Ishikawa (cell line): ENCODE measurements at regions not wholly inside any gene's neighbourhood (a gene's known extent, or its start where the extent isn't known, plus 50 kb on each side); places are given as distances from the start of the nearest gene placed in this dataset.
A peak's percentile ranks its signal among the peaks of the same experiment; 100 is the strongest.

ENCODE experiments used
- CEBPB ChIP-seq: IDR thresholded peaks from 2 replicates; pipeline ENCODE4 v1.6.1; 2012
- CREB1 ChIP-seq: IDR thresholded peaks from 2 replicates; pipeline ENCODE4 v1.6.1; 2012; ENCODE audit warnings: low read depth
- EGR1 ChIP-seq: IDR thresholded peaks from 2 replicates; pipeline ENCODE4 v1.6.1; 2012
- EP300 ChIP-seq: IDR thresholded peaks from 2 replicates; pipeline ENCODE4 v1.6.1; 2012; ENCODE audit warnings: borderline replicate concordance
- FOXM1 ChIP-seq: IDR thresholded peaks from 2 replicates; pipeline ENCODE4 v1.6.1; 2012; ENCODE audit warnings: low read depth, borderline replicate concordance
- NFIC ChIP-seq: IDR thresholded peaks from 2 replicates; pipeline ENCODE4 v1.6.1; 2012
- RAD21 ChIP-seq: IDR thresholded peaks from 2 replicates; pipeline ENCODE4 v1.6.1; 2012; ENCODE audit warnings: low read depth
- TAF1 ChIP-seq: IDR thresholded peaks from 2 replicates; pipeline ENCODE4 v1.6.1; 2012; ENCODE audit warnings: low read depth, mild to moderate bottlenecking
- TCF12 ChIP-seq: IDR thresholded peaks from 2 replicates; pipeline ENCODE4 v1.6.1; 2012; ENCODE audit warnings: low read depth
- TEAD4 ChIP-seq: IDR thresholded peaks from 2 replicates; pipeline ENCODE4 v1.6.1; 2012
- ZBTB7A ChIP-seq: IDR thresholded peaks from 2 replicates; pipeline ENCODE4 v1.6.1; 2012; ENCODE audit warnings: low read depth
- TF ChIP-seq, protein P1 (sequence below): IDR thresholded peaks from 2 replicates; pipeline ENCODE4 v1.6.1; 2012
- TF ChIP-seq, protein P2 (sequence below): IDR thresholded peaks from 2 replicates; pipeline ENCODE4 v1.6.1; 2012; ENCODE audit warnings: low read depth, mild to moderate bottlenecking
- TF ChIP-seq, protein P3 (sequence below): IDR thresholded peaks from 2 replicates; pipeline ENCODE4 v1.6.1; 2012

DNA sequence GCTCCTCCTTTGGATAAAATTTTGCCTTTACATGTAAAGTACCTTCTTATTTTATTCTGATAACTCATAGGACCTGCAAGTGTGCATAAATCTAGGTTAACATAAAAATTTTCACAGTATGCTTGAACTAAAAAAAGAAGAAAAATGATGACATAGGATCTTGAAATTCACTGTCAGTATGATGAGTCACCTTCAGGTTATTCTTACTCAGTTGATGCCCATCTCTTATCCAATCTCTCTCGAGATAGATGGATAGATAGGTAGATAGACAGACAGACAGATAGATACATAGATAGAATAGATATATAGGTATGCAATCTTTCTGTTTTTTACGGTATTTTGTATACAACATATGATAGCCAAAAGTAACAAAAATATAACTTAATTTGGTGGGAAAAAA is 485.5 kb downstream of the NAF1 start:
- TF ChIP-seq TCF12: no peak
- TF ChIP-seq, protein P1, sequence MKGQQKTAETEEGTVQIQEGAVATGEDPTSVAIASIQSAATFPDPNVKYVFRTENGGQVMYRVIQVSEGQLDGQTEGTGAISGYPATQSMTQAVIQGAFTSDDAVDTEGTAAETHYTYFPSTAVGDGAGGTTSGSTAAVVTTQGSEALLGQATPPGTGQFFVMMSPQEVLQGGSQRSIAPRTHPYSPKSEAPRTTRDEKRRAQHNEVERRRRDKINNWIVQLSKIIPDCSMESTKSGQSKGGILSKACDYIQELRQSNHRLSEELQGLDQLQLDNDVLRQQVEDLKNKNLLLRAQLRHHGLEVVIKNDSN: no peak
- TF ChIP-seq RAD21: no peak
- TF ChIP-seq FOXM1: no peak
- no peak for TF ChIP-seq EGR1
- TF ChIP-seq ZBTB7A: no peak
- TF ChIP-seq EP300: no peak
- TF ChIP-seq TEAD4: no peak
- TF ChIP-seq, protein P2, sequence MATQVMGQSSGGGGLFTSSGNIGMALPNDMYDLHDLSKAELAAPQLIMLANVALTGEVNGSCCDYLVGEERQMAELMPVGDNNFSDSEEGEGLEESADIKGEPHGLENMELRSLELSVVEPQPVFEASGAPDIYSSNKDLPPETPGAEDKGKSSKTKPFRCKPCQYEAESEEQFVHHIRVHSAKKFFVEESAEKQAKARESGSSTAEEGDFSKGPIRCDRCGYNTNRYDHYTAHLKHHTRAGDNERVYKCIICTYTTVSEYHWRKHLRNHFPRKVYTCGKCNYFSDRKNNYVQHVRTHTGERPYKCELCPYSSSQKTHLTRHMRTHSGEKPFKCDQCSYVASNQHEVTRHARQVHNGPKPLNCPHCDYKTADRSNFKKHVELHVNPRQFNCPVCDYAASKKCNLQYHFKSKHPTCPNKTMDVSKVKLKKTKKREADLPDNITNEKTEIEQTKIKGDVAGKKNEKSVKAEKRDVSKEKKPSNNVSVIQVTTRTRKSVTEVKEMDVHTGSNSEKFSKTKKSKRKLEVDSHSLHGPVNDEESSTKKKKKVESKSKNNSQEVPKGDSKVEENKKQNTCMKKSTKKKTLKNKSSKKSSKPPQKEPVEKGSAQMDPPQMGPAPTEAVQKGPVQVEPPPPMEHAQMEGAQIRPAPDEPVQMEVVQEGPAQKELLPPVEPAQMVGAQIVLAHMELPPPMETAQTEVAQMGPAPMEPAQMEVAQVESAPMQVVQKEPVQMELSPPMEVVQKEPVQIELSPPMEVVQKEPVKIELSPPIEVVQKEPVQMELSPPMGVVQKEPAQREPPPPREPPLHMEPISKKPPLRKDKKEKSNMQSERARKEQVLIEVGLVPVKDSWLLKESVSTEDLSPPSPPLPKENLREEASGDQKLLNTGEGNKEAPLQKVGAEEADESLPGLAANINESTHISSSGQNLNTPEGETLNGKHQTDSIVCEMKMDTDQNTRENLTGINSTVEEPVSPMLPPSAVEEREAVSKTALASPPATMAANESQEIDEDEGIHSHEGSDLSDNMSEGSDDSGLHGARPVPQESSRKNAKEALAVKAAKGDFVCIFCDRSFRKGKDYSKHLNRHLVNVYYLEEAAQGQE: no peak

DNA sequence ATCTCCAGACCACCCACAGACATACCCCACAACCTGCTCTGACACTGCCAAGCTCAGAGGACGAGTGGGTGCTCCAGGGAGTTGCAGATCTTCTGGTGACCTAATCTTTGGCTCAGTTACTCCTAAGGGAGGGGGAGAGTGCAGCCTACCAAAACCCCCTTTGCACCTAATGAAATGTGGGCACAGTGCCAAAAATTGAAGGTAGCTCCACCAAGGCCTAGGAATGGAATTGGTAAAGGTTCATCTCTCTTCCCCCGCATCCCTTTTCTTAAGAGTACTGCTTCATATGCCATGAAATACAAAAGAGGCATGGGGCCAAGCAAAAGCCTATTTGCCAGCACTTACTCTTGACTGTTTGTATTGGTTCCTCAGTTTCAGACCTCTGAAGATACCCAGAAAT is 491.0 kb downstream of the NAF1 start:
- TF ChIP-seq NFIC (peak; percentile 63; the same call in 1 of the 2 replicates), ZBTB7A (no peak)

DNA sequence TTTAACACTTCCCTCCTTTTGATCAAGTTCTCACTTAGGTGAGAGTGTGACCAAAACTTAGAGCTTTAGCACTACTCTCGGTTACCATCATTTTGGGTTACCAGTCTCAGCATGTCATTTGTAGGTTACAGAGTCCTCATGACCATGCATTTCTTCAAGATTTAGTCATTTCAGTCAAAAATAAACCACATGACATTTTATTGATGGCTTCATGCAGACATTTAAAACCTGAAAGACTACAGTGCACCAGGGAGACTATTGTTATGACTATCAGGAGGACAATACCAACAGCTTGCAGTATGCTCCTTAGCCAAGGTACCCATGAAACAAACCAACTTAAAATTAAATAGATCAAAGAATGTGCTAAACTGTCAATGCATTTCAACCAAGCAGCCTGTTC is 498.1 kb upstream of the FSTL5 start:
- TF ChIP-seq, protein P2: no peak
- TF ChIP-seq TAF1 (no peak), NFIC (no peak), TCF12 (no peak), CREB1 (no peak), CEBPB (no peak), FOXM1 (no peak), ZBTB7A (no peak), RAD21 (no peak)
- TF ChIP-seq, protein P3, sequence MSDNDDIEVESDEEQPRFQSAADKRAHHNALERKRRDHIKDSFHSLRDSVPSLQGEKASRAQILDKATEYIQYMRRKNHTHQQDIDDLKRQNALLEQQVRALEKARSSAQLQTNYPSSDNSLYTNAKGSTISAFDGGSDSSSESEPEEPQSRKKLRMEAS: no peak

DNA sequence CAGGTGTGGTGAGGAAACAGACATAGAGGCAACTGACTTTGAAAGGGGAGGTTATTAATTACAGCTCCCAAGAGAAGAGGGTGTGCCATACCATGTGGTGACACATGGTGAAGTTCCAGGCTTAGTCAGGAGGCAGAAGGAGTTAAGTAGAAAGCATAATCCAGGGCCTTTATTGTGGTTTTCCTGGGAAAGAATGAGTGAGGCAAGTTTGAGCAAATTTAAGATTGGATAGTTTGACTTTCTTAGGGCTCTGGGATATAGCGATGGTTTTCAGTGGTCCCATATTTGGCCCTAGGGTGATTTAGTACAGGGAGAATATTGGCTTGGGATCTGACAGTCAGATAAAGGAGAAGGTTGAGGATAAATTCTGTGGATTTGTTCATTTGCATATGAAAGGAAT is 495.9 kb upstream of the FSTL5 start:
- no peak for TF ChIP-seq ZBTB7A
- TF ChIP-seq NFIC: no peak
- no peak for TF ChIP-seq EGR1
- TF ChIP-seq, protein P3: no peak
- TF ChIP-seq, protein P2: no peak
- no peak for TF ChIP-seq TAF1

DNA sequence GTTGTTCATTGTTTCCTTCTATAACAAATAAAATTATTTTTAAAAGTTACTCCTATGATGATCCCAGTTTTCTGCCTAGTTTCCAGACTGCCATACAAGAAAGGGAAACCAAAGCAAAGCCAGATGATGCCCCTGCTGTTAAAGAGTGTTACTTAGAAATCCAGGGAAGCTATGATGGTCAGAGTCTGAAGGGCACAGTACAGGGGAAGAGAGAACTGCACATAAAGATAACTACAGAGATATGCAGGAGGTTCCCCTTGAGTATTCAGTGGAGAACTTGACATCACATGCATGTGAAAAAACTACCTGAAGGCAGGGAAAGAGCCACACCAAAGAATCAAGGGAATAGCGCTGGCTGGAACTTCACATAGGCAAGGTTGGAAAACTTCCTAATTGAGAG is 494.2 kb upstream of the FSTL5 start:
- TF ChIP-seq, protein P2: no peak
- TF ChIP-seq, protein P3: no peak
- TF ChIP-seq EGR1: no peak
- no peak for TF ChIP-seq EP300
- no peak for TF ChIP-seq FOXM1
- TF ChIP-seq TEAD4: no peak
- TF ChIP-seq TAF1: no peak
- no peak for TF ChIP-seq CREB1
- no peak for TF ChIP-seq NFIC
- TF ChIP-seq, protein P1: no peak
- TF ChIP-seq ZBTB7A: no peak
- no peak for TF ChIP-seq TCF12
- TF ChIP-seq CEBPB: no peak
- TF ChIP-seq RAD21: no peak
